ENCODE measurements at regions not wholly inside any gene's neighbourhood (a gene's known extent, or its start where the extent isn't known, plus 50 kb on each side); places are given as distances from the start of the nearest gene placed in this dataset.

- no peak for DNase-seq
Measured at GRCh38 chr12:47558625-47559345, 147.0 kb downstream of the RPAP3 start.

- DNase-seq: no peak
Measured at GRCh38 chr12:47557386-47557785, 148.4 kb downstream of the RPAP3 start.

DNA sequence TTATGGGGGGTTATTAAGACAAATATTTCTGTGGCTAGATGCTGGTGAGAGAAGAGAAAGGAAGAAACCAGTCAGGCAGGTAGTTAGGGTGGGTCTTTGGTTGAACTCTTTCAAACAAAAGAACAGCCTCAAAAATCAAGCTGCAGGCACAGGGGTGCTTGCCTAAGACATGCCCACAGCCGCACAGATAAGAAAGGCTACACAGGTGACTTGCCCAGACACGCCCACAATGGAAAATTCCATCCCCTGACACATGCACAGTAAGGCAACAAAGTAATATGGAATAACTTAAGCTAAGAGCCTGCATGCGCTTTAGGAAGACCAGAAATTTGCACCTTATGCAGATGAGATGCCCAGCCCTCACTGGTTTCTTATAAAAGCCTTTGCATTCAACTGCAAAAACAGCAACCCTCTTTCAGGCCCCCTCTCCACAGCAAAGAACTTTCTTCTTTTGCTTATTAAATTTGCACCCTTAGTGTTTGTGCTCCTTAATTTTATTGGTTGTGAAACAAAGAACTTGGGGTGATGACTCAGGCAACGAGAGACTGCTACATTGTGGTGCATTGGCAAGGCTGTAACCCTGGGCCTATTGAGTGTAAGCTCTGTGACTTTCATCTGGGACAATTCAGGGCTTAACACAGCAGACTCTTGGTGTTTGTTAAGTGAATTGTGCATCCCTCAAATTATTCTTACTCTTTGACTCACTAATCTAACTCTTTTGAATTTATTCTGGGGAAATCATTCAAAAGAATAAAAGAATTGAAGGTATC is 149.4 kb downstream of the RPAP3 start:
- DNase-seq: no peak

DNA sequence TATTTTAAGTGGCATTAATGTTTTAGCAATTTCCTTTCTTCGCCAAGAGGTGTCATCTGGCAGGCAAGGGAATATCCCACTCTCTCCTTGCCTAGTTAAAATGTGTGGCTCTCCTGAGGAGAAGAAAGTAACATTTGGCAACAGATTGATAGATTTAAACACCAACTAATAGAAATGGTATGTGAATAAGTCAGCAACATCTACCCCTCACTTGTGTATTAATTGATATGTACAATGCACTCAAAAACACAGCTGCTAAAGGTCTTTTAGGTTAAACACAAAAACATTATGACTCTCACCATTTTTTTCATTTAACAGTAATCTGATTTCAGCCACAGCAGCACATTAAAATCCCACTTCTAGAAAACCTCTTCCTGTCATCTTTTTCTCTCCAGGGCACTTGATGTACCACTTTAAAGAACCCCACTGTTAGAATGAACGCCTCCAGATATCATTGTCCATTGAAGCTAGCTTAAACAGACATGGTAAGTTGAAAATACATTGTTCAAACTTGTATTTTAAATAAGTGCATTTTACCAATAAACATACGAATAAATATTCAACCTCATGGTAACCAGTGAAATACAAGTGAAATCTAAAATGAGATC is 151.7 kb downstream of the RPAP3 start:
- DNase-seq: no peak

DNA sequence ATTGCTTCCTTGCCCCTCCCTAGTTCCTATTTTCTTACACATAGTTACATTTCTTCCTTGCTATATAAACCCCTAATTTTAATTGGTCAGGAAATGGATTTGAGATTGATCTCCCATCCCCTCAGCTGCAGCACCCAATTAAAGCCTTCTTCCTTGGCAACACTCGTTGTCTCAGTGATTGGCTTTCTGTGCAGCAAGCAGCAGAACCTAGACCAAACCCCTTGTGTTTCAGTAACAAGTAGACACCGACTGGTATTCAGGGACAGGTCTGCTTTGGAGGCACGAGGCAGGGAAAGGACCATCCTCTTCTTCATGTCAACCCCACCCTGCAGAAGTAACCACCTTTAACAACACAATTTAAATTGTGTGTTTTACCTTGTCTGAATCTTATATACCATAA is 152.6 kb downstream of the RPAP3 start:
- no peak for DNase-seq

DNA sequence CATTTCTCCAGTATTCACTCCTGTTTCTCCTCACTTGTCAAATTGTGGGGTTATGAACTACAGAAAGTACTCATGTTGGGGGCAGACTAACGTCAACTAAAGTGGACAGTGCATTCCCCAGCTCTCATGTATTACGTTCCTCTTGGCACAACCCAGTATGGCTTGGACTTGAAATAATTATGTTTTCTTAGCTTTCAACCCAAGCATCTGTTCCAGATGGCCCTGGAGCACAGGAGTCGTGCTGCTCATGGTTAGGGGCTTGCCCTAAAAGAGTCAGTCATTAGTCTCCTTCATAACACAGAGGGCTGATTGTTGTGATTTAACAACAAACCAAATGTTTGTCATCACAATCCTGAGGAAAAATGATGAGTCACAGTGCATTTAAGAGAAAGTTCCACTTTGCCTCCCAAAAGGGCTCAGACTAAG is 154.4 kb downstream of the RPAP3 start:
- DNase-seq: no peak

- DNase-seq: no peak
Measured at GRCh38 chr12:47549258-47549657, 156.6 kb downstream of the RPAP3 start.

DNA sequence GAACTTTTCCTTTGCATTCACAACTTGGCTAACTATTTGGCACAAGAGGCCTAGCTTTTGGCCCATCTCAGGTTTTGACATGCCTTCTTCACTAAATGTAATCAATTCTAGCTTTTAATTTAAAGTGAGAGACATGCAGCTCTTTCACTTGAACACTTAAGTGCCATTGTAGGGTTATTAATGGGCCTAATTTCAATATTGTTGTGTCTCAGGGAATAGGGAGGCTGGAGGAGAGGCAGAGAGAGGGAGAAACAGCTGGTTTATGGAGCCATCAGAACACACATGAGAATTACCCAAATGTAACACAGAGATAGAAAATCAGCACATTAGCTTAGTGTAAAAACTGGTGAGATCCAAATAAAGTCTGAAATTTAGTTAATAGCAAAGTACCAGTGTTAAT is 157.4 kb downstream of the RPAP3 start:
- DNase-seq: no peak

DNA sequence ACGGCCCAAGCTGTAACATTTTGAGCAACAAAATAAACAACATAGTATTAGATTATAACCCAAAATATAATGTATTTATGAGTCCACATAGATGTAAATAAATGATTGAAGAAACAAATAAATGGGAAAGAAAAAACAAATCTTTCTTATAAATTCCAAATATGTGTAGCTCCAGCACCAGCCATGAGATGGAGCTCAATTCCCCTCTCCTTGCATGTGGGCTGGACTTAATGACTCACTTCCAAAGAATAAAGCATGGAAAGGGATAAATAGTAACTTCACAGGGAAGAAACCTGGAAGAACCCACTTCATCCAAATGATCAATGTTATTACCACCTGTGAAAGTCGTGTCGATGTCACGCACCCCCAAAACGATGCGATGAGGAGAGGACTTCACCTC is 158.8 kb downstream of the RPAP3 start:
- DNase-seq: no peak

- DNase-seq: no peak
Measured at GRCh38 chr12:47545938-47546609, 159.8 kb downstream of the RPAP3 start.

- no peak for DNase-seq
Measured at GRCh38 chr12:47534695-47535094, 171.1 kb downstream of the RPAP3 start.

- no peak for DNase-seq
Measured at GRCh38 chr12:47530050-47530449, 175.8 kb downstream of the RPAP3 start.

- DNase-seq: no peak
Measured at GRCh38 chr12:47527816-47528215, 178.0 kb downstream of the RPAP3 start.

DNA sequence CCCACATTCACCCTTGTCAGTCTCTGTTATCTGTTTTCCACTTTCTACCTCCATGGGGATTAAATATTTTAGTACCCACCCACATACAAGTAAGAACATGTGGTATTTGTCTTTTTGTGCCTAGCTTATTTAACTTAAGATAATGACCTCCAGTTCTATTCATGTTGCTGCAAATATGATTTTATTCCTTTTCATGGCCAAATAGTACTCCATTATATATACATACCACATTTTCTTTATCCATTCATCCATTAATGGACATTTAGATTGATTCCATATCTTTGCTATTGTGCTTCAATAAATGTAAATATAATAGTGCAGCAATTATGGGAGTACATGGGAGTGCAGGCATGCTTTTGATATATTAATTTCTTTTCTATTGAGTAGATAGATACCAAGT is 185.8 kb downstream of the RPAP3 start:
- no peak for DNase-seq

DNA sequence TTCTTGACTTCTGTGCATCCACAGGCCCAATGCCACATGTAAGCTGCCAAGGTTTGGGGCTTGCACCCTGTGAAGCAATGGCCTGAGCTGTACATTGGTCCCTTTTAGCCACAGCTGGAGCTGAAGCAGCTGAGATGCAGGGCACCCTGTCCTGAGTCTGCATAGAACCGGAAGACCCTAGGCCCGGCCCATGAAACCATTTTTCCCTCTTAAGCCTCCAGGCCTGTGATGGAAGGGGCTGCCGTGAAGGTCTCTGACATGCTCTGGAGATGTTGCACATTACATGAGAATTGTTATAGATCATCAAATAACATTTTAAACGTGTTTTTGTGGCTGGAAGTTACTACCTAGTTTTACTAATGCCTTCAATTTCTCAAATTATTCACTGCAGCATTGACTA is 188.7 kb downstream of the RPAP3 start:
- DNase-seq: no peak

- no peak for DNase-seq
Measured at GRCh38 chr12:47509398-47509851, 196.4 kb downstream of the RPAP3 start.

GRCh38 chr12:47507221-47507620 is 198.6 kb downstream of the RPAP3 start:
- DNase-seq: no peak

DNA sequence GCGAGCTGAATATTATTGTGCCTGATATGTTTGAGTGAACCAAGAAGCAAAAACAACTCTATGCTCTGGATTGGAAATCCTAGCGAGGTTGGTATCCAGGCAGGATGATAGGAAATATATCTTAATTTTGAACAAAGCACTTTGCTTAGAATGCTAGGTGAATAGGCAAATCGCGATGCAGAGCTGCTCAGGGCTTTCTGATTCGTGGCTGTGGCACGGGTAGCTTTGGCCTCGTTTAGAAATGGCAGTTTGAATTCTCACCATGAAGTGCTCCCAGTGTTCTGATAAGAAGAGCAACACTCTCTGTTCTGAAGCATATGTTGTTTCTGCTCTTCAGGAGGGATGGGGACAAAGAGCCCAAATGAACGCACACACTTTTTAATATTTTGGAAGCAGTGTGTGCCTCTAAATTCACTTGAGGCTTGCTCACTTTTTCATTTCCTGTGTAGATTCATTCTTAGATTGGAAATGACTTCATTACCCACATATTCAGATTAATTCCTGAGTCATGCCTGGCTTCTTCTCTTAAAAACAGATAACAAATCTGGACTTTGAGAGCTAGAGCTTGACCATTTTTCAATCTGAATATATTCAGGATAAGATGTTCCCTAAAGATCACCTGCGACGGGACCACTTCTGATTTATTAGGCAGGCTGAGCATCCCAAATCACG is 200.9 kb downstream of the RPAP3 start:
- DNase-seq: no peak

GRCh38 chr12:47493801-47494200 is 212.0 kb downstream of the RPAP3 start:
- no peak for DNase-seq

DNA sequence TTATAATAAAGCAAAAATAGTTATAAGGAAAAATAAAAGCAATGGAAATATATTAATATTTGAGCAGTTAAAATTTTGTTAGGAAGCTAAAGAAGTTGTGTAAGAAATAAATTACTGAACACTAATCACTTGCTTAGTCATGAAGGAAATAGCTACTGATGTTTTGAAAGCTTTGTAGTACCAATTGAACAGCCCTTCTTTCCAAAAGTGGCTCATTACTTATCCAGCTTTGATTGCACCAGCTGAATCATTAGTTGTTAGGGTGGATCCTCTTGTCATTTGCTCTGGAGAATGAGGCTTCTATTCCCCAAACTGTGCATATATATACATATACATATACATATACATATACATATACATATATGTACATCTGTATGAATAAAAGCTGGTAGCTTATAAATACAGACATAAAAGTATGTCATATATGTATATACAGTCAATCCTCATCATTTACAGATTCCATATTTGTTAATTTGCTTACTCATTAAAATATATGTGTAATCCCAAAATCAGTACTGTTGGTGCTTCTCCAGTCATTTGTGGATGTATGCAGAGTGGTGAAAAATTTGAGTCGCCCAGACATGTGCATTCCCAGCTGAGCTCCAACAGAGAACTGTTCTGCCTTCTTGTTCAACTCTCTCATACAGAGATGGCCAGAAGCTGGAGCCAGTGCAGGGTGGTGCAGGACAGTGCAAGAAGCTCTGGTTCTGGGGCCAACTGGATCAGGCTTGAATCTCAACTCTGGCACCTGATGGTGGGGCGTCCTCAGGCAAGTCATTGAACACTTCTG is 214.1 kb downstream of the RPAP3 start:
- DNase-seq: no peak

- DNase-seq: no peak
Measured at GRCh38 chr12:47488888-47489287, 216.9 kb downstream of the RPAP3 start.

- no peak for DNase-seq
Measured at GRCh38 chr12:47481041-47481440, 224.8 kb downstream of the RPAP3 start.
